ENCODE measurements at regions not wholly inside any gene's neighbourhood (a gene's known extent, or its start where the extent isn't known, plus 50 kb on each side); places are given as distances from the start of the nearest gene placed in this dataset.
"Not testable (repeated sequence)": the region's sequence is repeated elsewhere in the genome, so short reads cannot be mapped to it uniquely, and the experiment has no call there.

- H3K27ac ChIP-seq, result no peak overlapping the region
- TF ChIP-seq ZFX (IDR thresholded peaks at IDR 0.05), result no peak
- TF ChIP-seq, protein P1, sequence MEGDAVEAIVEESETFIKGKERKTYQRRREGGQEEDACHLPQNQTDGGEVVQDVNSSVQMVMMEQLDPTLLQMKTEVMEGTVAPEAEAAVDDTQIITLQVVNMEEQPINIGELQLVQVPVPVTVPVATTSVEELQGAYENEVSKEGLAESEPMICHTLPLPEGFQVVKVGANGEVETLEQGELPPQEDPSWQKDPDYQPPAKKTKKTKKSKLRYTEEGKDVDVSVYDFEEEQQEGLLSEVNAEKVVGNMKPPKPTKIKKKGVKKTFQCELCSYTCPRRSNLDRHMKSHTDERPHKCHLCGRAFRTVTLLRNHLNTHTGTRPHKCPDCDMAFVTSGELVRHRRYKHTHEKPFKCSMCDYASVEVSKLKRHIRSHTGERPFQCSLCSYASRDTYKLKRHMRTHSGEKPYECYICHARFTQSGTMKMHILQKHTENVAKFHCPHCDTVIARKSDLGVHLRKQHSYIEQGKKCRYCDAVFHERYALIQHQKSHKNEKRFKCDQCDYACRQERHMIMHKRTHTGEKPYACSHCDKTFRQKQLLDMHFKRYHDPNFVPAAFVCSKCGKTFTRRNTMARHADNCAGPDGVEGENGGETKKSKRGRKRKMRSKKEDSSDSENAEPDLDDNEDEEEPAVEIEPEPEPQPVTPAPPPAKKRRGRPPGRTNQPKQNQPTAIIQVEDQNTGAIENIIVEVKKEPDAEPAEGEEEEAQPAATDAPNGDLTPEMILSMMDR (conservative IDR thresholded peaks at IDR 0.05), result no peak
Measured at GRCh38 chr5:13348568-13348967, 595.9 kb downstream of the DNAH5 start.

DNA sequence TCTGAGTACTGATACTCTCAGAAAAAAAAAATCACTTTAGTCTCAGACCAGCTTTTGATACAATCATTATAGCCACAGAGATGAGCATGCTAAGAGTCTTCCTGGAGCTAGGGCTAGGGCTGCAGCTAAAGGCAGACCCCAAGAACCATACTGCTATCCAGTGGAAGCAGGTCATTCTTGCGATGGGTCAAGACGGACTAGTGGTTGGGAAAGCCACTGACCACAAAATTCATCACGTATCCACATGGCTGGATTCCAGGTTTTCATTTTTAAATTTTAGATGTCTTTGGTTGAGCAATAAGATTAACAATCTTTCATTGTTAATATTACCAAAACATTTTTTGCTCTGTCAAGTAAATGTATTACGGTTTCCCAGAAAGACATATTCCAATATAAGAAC, 598.1 kb downstream of the DNAH5 start:
- TF ChIP-seq, protein P1 (conservative IDR thresholded peaks at IDR 0.05), result no peak
- TF ChIP-seq ZFX (IDR thresholded peaks at IDR 0.05), result no peak

GRCh38 chr5:13339093-13339492, 605.4 kb downstream of the DNAH5 start:
- TF ChIP-seq, protein P1 (conservative IDR thresholded peaks at IDR 0.05), result no peak
- TF ChIP-seq ZFX (IDR thresholded peaks at IDR 0.05), result no peak
- H3K27ac ChIP-seq, result no peak overlapping the region

More for the DNA sequence above, 598.1 kb downstream of the DNAH5 start:
- H3K27ac ChIP-seq, result no peak overlapping the region

DNA sequence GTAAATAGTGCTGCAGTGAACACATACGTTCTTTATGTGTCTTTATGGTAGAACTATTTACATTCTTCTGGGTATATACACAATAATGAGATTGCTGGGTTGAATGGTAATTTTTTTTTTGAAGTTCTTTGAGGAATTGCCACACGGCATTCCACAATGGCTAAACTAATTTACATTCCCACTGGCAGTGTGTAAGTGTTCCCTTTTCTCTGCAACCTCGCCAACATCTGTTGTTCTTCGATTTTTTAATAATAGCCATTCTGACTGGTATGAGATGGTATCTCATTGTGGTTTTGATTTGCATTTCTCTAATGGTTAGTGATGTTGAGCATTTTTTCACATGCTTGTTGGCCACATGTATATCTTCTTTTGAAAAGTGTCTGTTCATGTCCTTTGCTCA, 609.5 kb downstream of the DNAH5 start:
- not testable (repeated sequence) for H3K27ac ChIP-seq

DNA sequence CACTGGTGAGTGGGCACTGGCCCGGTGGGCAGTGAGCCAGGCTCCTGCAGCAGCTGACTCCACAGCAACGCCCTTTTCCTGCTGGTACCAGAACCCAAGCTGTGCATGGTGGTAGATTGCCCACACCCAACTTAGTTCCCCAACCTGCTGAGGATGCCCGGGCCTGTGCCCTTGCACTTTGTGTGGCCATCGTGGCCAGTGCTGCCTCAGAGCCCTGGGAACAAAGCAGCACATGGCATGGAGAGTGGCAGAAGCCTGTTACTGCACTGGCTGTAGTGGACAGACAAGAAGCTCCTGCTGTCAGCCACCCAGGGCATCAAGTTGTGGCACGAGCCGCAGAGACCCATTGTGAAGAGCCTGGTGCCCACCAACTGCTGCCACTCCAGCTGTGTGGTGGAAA, 612.9 kb downstream of the DNAH5 start:
- TF ChIP-seq, protein P1 (conservative IDR thresholded peaks at IDR 0.05), result no peak
- TF ChIP-seq ZFX (IDR thresholded peaks at IDR 0.05), result no peak
- H3K27ac ChIP-seq, result no peak overlapping the region

- TF ChIP-seq ZFX (IDR thresholded peaks at IDR 0.05), result no peak
- TF ChIP-seq, protein P1 (conservative IDR thresholded peaks at IDR 0.05), result no peak
- no peak overlapping the region for H3K27ac ChIP-seq
Measured at GRCh38 chr5:13328316-13328715, 616.2 kb downstream of the DNAH5 start.

GRCh38 chr5:13325765-13326164, 618.7 kb downstream of the DNAH5 start:
- no peak overlapping the region for H3K27ac ChIP-seq
- TF ChIP-seq, protein P1 (conservative IDR thresholded peaks at IDR 0.05), result no peak
- no peak for TF ChIP-seq ZFX (IDR thresholded peaks at IDR 0.05)

GRCh38 chr5:13322769-13323168, 621.7 kb downstream of the DNAH5 start:
- TF ChIP-seq ZFX (IDR thresholded peaks at IDR 0.05), result no peak
- TF ChIP-seq, protein P1 (conservative IDR thresholded peaks at IDR 0.05), result no peak
- no peak overlapping the region for H3K27ac ChIP-seq
